ENCODE measurements at regions not wholly inside any gene's neighbourhood (a gene's known extent, or its start where the extent isn't known, plus 50 kb on each side); places are given as distances from the start of the nearest gene placed in this dataset.

DNA sequence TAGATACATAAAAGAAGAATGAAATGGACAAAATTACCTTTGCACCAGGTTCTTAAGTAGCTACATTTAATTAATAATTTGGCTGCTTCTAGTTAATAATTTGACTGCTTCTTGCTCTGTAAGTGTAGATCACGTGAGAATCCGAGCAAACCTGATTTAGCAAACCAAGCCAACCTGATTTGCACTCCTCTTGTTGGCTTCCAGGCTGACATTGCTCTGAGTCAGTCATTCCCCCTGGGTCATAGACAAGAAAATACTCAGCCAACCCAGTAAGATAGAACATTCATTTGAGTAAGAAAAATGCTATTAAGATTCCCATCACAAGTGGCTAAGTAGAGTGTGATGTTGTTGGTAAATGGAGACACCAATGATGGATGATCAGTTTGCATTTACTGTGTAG lies 304.1 kb downstream of the C11orf87 start:
- DNase-seq (ENCODE audit: insufficient read length, low spot score) (no peak), FAIRE-seq (no peak)
- TF ChIP-seq, protein P1, sequence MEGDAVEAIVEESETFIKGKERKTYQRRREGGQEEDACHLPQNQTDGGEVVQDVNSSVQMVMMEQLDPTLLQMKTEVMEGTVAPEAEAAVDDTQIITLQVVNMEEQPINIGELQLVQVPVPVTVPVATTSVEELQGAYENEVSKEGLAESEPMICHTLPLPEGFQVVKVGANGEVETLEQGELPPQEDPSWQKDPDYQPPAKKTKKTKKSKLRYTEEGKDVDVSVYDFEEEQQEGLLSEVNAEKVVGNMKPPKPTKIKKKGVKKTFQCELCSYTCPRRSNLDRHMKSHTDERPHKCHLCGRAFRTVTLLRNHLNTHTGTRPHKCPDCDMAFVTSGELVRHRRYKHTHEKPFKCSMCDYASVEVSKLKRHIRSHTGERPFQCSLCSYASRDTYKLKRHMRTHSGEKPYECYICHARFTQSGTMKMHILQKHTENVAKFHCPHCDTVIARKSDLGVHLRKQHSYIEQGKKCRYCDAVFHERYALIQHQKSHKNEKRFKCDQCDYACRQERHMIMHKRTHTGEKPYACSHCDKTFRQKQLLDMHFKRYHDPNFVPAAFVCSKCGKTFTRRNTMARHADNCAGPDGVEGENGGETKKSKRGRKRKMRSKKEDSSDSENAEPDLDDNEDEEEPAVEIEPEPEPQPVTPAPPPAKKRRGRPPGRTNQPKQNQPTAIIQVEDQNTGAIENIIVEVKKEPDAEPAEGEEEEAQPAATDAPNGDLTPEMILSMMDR (IDR thresholded peaks at IDR 0.05; ENCODE audit: insufficient read depth, missing control alignments) = no peak

DNA sequence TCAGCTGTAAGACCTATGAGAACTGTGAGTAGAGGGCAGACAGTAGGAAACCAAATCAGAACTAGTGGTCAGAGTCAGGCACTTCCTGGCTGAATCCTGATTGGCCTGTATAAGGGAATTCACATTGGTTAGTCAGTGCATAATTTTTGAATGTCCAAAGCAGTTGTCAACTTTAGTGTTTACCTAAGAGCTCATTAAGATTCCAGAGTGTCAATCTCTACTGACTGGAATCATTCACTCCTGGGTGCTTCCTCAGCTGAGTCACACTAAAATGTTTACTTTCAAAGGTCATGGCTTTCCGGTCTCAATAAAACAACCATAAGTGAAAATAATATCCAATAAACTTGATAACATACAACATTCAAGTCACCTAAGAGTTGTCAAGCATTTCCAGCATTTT lies 306.1 kb downstream of the C11orf87 start:
- no peak for FAIRE-seq
- TF ChIP-seq, protein P1 (IDR thresholded peaks at IDR 0.05; ENCODE audit: insufficient read depth, missing control alignments) = no peak
- DNase-seq (ENCODE audit: insufficient read length, low spot score) = no peak

DNA sequence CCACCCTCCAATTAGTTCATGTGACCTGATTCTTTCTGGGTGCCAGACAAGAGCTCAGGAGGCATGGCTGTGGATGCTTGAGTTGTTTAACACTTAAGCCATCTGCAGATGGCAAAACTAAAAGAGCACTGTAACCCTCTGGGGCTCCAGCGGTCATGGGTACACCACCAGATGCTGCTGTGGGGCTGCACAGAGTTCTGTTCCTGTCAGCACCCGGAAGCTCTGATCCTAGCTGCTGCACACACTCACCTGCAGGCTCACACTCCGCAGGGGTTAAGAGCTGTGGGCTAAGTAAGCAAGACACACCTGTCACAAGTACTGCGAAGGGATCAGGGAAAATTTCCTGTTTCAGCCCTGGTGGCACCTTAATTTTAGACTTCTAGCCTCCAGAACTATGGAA lies 307.8 kb downstream of the C11orf87 start:
- FAIRE-seq (no peak), DNase-seq (ENCODE audit: insufficient read length, low spot score) (no peak)
- TF ChIP-seq, protein P1 (IDR thresholded peaks at IDR 0.05; ENCODE audit: insufficient read depth, missing control alignments) = no peak

DNA sequence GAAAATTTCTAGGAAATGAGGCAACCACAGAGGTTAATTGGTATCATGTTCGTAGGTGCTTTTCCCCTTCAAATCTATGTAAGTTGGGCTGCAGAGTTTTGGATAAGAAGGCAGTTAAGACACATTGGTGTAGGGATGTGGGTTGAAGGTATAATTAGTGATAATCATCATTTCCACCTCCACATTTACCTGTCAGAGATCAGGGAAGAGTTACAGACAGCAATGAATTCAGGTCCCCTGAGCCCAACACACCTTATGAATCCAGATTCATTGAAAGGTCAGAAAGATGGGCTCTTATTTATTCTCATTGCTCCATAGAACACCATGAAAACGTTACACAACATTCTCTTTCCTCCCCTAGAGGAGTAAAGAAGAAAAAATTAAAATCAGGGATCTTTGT lies 308.7 kb downstream of the C11orf87 start:
- TF ChIP-seq, protein P1 (IDR thresholded peaks at IDR 0.05; ENCODE audit: insufficient read depth, missing control alignments) = no peak
- FAIRE-seq (no peak), DNase-seq (ENCODE audit: insufficient read length, low spot score) (no peak)

DNA sequence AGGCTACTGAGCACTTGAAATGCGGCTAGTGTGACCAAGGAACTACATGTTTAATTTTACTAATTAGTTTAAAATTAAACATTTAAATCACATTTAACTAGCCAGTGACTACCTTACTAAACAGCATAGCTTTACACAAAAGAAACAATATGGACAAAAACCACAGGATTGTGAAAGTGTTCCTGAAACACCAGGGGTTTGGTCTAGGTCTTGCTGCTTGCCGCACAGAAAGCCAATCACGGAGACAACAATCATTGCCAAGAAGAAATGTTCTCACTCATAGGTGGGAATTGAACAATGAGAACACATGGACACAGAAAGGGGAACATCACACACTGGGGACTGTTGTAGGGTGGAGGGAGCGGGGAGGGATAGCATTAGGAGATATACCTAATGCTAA lies 309.5 kb downstream of the C11orf87 start:
- FAIRE-seq = no peak
- no peak for DNase-seq (ENCODE audit: insufficient read length, low spot score)
- TF ChIP-seq, protein P1 (IDR thresholded peaks at IDR 0.05; ENCODE audit: insufficient read depth, missing control alignments) = no peak

DNA sequence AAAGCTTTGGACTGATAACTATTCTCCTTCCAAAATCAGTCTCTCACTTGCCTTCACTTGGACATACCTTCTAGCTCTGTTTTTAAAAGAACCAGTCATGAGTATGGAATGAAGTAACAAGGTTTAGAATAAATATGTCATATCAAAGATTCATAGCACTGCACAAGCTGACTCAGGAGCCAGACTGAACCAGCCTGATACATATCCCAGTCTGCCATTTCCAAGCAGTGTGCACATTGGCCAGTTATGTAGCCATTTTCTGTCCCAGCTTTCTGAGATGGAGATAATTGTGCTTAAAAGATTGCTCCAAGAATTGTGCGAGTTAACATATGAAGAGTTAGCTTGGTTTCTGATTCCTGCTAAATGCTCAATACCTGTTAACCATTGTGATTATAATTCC lies 311.3 kb downstream of the C11orf87 start:
- FAIRE-seq (no peak), DNase-seq (ENCODE audit: insufficient read length, low spot score) (no peak)
- TF ChIP-seq, protein P1 (IDR thresholded peaks at IDR 0.05; ENCODE audit: insufficient read depth, missing control alignments) = no peak

DNA sequence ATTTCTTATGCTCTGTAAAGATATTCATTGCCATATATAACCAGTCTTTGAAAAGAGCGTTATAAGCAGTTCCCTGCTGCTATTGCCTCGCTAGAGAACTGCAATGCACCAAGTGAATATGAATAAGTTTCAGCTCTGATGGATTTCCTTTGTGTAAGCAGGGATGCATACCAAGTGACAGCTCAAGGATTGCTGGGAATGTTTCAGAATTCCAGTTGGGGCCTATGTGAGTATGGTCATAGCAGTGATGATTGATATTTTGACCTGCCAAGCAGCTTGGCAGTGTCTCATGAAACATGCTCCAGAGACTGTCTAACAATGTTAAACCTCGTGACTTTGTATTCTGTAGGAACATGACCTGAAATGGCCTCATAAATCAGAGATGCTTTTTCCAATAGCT lies 312.6 kb downstream of the C11orf87 start:
- FAIRE-seq = no peak
- DNase-seq (ENCODE audit: insufficient read length, low spot score) = no peak

More for the DNA sequence above, 312.6 kb downstream of the C11orf87 start:
- TF ChIP-seq, protein P1 (IDR thresholded peaks at IDR 0.05; ENCODE audit: insufficient read depth, missing control alignments) = no peak
